ENCODE measurements at regions not wholly inside any gene's neighbourhood (a gene's known extent, or its start where the extent isn't known, plus 50 kb on each side); places are given as distances from the start of the nearest gene placed in this dataset.

DNA sequence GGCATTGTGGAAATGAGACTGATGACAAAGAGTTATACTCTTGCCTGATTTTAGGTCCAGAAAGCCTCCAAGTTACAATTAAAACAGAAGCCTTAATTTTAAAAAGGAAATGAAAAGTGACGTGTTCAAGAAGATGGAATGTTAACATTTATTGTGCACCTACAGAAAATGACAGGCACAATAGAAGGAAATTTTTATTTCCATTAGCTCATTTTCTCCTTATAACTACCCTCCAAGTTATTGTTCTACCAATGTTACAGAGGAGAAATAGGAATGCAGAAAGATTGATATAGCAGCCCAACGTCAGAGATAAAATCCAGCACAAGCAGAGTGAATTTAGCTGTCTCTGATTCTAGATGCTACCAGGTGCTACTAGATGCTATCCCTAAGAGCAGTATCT, 736.9 kb upstream of the KIRREL3 start:
- no peak for DNase-seq (ENCODE audit: low read depth)

DNA sequence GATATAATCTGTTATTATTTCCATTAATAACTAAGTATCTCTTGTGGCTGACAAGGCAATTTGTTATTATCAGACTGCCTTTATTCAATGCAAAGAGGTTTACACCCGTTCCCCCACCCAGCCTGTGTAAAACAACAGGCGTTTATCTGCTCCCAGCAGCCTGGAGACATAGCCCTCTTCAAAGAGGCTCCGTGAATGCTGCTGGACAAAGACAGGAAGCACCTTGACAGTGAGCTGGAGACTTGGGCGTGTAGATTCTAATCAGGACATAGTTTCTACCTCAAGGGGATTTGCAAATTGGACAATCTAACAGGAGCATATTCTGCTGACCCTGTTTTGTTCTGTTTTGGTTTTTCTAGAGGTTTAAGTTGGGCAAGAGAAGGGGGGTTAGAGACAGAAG, 733.0 kb upstream of the KIRREL3 start:
- no peak for DNase-seq (ENCODE audit: low read depth)

DNA sequence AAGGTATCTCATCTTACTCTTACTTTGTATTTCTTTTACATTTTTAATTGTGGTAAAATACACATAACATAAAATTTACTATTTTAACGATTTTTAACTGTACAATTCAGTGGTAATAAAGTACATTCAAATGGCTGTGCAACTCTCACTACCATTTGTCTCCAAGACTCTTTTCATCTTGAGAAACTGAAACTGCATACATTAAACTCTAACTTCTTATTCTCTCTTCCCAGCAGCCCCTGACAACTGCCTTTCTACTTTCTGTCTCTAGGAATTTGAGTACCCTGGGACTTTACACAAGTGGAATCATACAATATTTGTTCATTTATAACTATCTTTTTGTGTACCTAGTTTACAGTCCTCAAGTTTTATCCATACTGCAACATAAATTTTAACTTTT, 725.8 kb upstream of the KIRREL3 start:
- DNase-seq (ENCODE audit: low read depth): no peak

DNA sequence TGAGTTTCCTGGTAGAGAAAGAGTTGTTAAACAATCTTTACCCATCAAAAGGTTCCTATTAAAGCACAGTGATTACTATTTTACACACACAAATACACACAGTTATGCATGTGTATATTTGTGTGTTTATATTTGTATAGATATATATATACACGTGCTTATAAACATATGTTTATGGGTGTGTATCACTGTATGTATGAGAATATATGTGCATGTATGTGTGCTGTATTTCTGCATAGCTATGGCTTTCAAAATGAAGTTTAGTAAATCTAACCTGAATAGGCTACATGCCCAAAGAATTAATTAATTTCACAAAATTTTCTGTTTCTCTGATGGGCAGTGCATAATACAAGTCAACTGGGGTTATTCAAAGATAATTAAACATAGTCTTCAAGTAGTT, 723.1 kb upstream of the KIRREL3 start:
- no peak for DNase-seq (ENCODE audit: low read depth)

DNA sequence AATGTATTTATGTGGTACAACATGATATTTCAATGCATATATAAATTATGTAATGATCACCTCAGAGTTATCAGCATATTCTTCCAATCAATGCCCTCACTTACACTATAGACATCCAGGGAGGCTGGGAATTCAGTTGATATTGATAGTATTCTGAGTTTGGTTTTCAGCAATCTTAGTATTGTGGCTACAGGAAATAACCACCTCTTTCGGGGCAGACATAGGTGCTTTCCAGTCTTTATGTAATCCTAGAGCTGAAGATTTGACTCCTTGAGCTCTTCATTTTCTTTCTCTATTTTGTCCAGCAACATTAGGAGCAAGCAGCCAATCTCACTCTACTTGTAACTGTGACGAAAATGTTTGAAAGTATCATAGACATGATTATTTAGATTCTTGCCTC, 712.7 kb upstream of the KIRREL3 start:
- no peak for DNase-seq (ENCODE audit: low read depth)

DNA sequence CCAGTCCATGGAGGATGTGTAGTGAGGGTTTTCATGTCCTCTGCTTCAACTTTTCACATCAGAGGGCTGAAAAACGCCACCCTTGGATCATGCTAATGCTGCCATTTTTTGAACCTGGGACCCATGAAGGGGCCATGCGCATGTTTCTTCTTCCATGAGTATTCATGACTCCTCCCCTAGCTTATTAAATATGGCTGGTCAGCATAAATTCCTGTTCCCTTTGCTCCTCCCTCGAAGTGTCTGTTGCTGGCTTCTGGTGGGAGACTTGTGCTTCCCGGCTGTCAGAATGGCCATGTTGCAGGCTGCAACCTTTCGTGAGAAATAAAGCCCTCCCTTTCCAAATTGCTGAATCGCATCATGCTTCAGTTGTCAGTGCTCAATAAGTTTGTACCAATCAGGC, 711.2 kb upstream of the KIRREL3 start:
- no peak for DNase-seq (ENCODE audit: low read depth)

DNA sequence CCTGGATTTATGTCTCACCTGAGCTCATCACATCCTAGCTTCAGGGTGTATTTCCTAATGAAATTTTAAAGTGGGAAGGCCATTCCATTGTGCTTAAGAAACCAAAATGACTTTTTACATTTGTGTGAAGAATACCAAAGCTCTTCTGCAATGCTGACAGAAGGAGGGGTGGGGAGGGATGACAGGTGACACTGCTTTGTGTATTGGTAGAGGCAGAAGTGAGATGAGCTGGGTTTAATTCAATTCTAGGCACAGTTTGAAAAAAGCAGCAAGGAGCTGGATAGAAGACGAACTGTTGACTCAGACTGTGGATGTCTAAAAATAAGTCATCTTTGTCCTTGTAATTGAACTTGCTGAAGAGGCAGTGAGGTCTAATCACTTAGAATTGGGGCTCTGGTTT, 710.3 kb upstream of the KIRREL3 start:
- no peak for DNase-seq (ENCODE audit: low read depth)

DNA sequence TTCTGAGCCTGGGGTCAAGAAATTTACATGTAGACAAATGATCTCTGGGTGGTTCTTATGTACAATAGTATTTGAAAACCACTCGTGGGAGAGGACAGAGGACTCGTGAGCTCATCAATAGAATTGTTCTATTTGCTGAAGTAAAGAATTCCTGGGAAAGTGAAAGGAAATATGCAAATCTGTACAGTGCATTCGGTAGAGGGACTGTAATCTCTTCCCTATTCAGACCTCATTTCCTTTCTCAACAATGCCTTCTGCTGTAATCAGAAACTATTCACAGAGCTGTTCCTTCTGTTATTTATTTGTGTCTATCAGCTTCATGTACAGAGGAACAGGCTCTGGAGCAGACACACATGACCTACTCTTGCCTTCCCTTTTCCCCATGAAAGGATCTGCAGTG, 709.4 kb upstream of the KIRREL3 start:
- no peak for DNase-seq (ENCODE audit: low read depth)

DNA sequence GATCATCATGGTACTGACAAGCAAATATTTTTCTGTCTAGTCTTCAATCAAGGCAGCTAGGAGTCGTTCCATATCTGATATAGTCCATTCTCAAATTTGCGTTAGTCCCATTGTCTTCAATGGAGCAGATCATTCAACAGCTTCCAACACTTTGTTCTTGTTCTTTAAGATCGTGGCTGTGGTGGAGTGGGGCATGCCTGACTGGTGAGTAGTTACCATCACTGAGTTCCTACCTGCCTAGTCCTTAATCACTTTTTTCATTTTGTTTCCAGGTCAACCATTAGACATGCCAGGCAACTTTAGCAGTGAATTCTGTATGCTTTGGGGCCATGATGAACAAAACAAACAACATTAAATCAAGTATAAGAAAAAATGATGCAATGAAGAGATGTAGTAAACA, 693.1 kb upstream of the KIRREL3 start:
- DNase-seq (ENCODE audit: low read depth): no peak

DNA sequence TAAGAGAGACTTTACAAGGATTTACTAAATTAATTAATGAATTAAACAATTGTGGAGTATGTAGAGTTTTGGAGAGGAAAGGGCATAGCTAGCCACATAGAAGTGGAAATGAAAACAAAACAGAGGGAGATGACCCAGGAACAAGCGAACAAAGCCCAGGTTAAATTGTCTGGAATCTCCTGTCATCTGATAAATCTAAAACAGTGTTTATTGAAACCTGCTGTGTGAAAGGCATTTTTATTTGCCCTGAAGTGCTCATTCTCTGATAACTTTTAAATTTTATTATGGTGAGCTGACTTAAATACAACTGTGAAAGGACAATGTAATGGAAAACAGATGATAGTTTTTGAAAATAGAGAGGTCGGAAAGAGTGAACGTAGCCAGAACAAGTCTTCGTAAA, 682.8 kb upstream of the KIRREL3 start:
- no peak for DNase-seq (ENCODE audit: low read depth)

DNA sequence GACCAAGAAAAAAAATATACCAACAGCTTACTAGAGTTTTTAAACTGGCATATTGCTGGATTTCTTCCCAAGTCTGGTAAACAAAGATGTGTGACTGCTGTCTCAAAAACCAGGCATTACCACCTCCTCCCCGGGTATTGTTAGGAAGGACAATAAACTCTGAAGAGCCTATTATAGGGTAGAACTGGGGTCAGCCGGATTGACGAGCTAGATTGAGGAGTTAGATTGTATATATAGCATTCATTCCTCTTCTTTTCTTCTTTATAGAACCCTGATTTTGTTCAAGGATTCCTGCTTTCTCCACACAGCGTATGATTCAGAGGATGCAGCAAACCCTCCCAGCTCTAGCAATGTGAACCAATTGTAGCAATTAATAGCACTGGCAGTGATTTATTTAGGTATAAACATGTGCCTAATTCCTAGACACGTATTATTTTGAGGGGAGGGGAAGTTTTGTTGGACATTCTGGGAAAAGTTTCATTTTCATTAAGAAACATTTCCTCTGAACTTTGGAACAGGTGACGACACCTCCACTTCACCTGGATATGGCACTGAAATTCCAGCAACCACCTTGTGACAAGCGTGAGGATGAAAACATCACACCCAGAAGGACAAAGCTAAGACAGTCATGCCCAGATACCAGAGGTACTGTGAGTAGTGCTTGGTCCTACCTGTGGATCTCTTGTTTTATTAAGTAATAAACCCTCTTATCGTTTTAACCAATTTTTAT, 679.4 kb upstream of the KIRREL3 start:
- DNase-seq (ENCODE audit: low read depth): no peak

DNA sequence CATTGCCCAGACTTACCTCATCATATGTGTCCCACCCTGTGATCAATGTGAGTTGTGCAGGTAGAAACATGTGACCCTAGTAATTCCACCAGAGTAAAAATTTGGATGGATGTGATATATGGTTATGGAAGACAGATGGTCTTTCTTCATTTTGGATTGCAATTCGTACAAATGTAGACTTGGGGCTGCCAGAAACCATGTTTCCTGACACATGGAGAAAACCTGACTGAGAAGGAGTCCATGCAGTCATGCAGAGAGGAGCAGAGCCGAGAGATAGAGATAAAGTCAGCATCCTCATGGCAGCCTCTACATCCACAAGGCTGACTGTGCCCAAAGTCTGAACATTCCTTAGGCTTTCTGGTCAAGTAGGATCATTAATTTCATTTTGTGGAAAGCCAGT, 678.1 kb upstream of the KIRREL3 start:
- no peak for DNase-seq (ENCODE audit: low read depth)

DNA sequence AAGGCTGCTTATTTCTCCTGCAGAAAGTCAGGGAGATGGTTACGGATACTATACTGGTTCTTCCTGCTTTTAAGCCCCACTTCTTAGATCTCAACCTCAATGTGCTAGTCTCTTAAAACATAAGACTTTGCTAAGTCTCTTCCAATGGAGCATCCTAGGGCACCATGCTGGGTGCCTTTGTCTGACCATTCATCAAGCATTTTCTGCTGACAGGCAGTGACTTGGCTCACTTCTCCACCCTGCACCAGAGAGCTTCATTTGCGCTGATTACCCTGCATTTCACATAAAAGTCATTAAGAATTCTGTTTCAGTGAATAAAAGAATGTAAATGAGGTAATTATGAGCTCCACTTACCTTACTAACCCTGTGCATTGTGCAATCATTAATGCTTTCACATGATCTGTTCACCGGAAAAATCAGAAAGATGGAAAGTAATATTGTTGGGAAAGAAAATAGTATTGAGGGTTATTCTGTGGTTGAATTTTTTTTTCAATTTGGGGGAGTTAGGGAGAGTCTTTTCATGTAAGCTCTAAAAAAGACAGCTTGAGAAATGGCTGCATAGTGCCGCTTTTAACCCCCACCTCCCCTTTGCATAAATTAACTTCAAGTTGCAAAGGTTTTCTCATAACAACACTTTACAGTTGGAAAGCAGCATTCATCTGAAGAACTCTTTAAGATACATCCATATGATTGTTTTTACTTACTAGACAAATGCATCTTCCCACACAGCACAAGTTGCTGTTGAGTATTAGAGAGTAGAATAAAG, 677.3 kb upstream of the KIRREL3 start:
- no peak for DNase-seq (ENCODE audit: low read depth)

DNA sequence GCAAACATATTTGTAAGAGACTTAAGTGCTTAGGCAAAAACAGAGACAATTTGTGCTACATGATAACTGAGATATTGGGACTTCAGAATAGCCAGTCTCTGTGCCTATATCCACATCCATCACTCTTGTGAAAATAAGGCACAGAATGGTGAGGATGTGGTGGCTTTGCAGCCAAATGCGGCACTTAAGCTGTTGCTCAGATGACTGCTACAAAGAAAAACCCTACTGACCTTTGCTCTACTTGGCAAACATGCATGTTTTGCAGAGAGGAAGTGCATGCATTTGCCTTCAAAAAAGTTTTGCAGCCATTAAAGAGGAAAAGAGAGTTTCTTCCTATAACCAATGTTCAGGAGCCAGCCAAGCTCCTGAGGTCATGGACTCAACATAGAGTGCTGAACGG, 675.0 kb upstream of the KIRREL3 start:
- DNase-seq (ENCODE audit: low read depth): no peak

DNA sequence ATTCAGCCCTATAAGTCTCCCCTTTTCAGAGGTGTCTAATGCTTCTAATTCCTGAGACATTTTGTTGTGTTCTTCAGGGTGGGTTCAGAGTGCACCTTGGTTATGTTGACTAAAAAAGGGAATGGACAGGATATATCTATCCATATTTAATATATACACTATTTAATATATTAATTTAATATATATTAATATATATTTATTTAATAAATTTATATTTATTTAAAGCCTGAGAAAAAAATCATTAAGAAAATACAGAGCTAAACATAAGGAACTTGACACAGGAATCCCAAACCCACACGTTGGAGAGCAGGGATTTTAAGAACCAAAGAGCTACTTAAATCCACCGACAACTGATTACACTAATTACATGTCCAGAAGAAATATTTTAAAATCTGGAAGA, 674.2 kb upstream of the KIRREL3 start:
- no peak for DNase-seq (ENCODE audit: low read depth)

DNA sequence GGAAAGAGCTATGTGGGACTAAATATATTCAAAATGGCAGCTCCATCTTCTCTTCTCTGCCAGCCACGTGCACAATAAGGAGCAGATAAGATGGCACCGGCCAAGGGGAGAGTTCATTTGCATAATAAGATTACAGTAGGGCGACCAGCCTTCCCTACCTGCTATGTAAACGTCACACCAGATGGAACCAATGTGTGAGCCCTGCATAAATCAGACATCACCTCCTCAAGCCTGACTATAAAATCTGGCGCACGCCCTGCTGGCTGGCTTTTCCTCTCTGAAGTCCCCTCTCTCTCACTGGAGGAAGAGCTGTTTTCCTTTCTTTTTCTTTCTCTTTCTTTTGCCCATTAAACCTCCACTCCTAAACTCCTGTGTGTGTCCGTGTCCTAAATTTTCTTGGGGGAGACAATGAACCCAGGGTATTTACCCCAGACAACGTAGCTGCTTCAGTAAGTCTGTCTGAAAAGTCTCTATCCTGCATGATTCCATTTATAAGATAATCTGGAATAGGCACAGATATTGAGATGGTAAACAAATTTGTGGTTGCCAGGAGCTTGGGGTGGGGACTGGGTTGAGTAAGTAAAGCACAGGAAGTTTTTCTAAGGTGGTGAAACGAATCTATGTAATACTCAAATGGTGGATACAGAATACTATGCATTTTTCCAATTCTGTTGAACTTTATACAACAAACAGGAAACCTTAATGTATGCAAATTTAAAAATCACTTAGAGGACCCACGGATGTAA, 670.0 kb upstream of the KIRREL3 start:
- DNase-seq (ENCODE audit: low read depth): no peak

DNA sequence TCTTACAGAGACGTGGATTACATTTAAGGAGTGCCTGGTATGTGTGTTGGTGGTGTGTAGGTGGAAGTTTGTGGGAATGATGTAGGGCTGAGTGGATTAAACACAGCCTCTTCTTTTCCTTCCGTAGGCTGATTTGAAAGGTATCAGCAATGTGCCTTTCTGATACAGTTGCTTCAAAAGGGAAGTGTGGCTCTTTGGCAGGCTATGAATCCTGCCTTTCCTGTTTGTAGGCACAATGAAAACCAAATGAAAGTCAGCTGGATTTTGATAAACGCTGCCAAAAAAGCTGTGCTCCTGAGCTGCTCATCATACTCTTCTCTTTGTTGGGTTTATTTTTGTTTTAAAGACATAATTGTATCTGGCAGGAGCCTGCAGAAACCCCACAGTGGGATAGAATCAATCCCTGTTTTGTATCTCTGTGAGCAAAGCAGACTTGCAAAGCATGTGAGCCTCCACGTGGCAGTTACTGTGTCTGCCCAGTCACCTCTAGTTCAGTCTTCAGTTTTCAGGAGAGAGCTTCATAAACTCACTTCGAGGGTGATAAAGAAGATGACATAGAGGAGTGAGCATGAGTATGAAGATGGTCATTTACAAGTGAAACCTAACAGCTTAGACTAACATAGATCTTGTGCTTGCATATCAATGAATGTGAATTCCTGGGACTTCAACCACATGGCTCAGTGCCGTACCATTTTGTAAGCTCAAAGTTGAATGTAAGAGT, 655.7 kb upstream of the KIRREL3 start:
- no peak for DNase-seq (ENCODE audit: low read depth)

DNA sequence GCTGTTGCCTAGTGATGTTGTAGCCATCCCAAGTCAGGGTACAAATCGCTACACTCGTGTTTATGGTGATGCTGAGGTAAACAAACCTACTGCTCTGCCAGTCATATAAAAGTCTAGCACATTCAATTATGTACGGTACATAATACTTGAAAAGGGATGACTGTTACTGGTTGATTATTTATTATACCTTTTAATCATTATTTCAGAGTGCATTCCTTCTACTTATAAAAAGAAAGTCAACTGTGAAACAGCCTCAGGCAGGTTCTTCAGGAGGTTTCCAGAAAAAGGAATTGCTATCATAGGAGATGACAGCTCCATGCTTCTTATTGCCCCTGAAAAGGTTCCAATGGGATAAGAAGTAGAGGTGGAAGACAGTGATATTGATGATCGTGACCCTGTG, 652.5 kb upstream of the KIRREL3 start:
- no peak for DNase-seq (ENCODE audit: low read depth)

DNA sequence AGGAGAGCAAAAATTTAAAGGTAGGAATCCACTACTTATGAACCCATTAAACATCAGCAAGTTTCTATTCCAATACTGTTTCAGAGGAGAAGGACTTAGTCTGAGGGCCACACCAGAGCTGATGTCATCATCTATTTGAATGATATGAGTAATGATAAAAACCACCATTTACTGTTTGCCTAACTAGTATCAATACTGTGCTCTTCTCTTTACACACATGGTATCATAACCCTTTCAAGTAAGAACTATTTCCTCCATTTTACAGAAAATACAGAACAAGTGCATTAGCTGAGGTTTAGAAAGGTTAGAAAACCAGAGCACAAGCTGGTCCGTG, 651.3 kb upstream of the KIRREL3 start:
- DNase-seq (ENCODE audit: low read depth): no peak

DNA sequence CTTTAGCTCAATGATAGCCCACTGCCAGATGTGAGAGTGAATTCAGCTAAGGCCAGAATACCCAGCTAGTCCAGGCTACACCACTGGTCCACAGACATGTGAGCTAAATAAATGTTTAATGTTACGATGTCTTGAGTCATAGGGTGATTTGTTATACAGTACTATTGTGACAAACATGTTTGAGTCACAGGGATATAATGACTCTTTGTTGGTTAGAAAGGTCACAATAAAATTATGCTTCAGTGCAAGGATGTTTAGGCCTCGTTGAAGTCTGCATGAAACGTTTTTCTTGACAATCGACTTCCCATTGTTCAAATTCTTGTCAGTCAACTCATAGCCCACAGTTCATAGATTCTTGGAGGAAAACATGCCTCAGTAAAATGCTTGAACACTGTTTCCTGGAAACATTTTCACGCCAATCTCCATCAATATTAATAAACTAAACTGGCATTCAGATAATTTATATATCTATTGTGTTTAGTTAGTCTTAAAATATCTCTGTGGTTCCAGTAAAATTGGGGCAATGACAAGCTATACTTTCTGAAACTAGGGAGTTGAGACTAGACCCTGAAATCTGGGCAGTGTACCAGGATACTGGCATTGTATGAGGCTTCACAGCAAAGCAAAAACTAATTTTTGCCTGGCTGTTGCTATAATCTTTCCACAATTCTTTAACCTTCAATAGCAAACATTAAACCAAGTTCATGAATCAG, 650.8 kb upstream of the KIRREL3 start:
- DNase-seq (ENCODE audit: low read depth): no peak

DNA sequence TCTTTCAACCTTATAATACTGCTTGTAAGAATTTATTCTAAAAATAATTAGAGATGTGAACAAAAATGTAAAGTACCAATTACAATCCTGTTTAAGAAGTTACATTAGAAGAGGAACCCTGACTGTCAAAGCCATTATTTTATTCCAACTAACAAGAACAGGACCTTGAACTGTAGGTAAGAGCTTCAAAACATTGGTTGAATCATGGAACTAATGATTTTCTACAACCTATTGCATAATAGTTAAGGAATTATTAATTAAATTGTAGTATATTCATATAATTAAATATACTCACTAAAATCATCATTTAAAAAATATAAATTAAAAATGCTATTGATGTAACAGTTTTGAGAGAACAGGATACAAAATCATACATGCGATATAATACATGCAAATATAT, 649.4 kb upstream of the KIRREL3 start:
- no peak for DNase-seq (ENCODE audit: low read depth)

DNA sequence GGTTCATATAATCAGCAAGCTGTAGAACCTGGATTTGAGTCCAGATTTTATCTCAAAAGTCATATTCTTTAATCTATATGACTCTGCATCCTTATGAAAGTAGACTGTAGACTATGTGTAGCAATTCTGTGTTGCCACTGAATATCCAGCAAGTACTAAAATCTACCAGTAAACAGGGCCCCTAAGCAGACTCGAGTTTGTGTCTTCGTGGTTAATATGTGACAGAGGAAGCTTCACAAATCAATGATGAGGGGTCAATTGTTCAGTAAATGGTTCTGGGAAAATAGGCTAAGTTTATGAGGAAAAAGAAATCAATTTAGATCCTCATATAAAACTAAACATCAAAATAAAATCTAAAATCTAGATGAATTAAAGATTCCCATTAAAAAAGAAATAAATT, 648.5 kb upstream of the KIRREL3 start:
- DNase-seq (ENCODE audit: low read depth): no peak

All from T-helper 22 cell (primary cell).